Upper lobe of right lung (tissue), 1 donor: ENCODE measurements at regions not wholly inside any gene's neighbourhood (a gene's known extent, or its start where the extent isn't known, plus 50 kb on each side); places are given as distances from the start of the nearest gene placed in this dataset.

Experiments used
- ATAC-seq: fragments of 200-7000 bp; cut with Tn5 transposase; one replicate; pipeline ENCODE4 v1.9.1; 2020; ENCODE audit warnings: mild to moderate bottlenecking, moderate library complexity
- DNase-seq: peaks from one replicate; pipeline ENCODE4 v3.0.0-alpha.2; 2020
- H3K27ac ChIP-seq: fragments of 200-600 bp; one replicate; pipeline ENCODE4 v1.8.0; 2022
- H3K27me3 ChIP-seq: fragments of 200-600 bp; one replicate; pipeline ENCODE4 v1.8.0; 2022; ENCODE audit warnings: mild to moderate bottlenecking
- H3K36me3 ChIP-seq: fragments of 200-600 bp; one replicate; pipeline ENCODE4 v1.8.0; 2022
- H3K4me1 ChIP-seq: fragments of 200-600 bp; one replicate; pipeline ENCODE4 v1.8.0; 2022
- H3K4me3 ChIP-seq: fragments of 200-600 bp; one replicate; pipeline ENCODE4 v1.8.0; 2022; ENCODE audit warnings: mild to moderate bottlenecking
- H3K9me3 ChIP-seq: fragments of 200-600 bp; one replicate; pipeline ENCODE4 v1.8.0; 2022
- CTCF ChIP-seq: fragments of 200-600 bp; IDR thresholded peaks from one replicate; pipeline ENCODE4 v1.8.0; 2022; ENCODE audit warnings: antibody characterized with exemption
- intact Hi-C: fragments of 100-400 bp; cut with DNase I; formaldehyde crosslinking; loops from one replicate; pipeline ENCODE4 v1.11.0; 2022
- donor health status: DM: no; HTN: yes; CAD: no; lungs with severe emphysema.

GRCh38 chr12:90020014-90020413 lies 311.4 kb upstream of the ATP2B1 start:
- ATAC-seq = no peak
- Histone ChIP-seq H3K27ac (no peak overlapping the region), H3K9me3 (no peaks in the 10 kb centered on the region), H3K27me3 (no peaks in the 10 kb centered on the region), H3K4me1 (peaks cover 4% of the 10 kb centered on the region), H3K36me3 (no peaks in the 10 kb centered on the region), H3K4me3 (no peak overlapping the region)
- intact Hi-C loops = no loop called here
- TF ChIP-seq CTCF = no peak
- DNase-seq = no peak

GRCh38 chr12:90017316-90017715 lies 308.7 kb upstream of the ATP2B1 start:
- no peaks in the 10 kb centered on the region for H3K36me3 ChIP-seq
- H3K27ac ChIP-seq = no peak overlapping the region
- no peaks in the 10 kb centered on the region for H3K27me3 ChIP-seq
- TF ChIP-seq CTCF = no peak
- DNase-seq (no peak), ATAC-seq (no peak)
- intact Hi-C loops = no loop called here
- H3K4me1 ChIP-seq = no peaks in the 10 kb centered on the region
- H3K9me3 ChIP-seq = no peaks in the 10 kb centered on the region
- H3K4me3 ChIP-seq = no peak overlapping the region

GRCh38 chr12:90015228-90015627 lies 306.6 kb upstream of the ATP2B1 start:
- no peak for TF ChIP-seq CTCF
- intact Hi-C loops = no loop called here
- Histone ChIP-seq H3K9me3 (no peaks in the 10 kb centered on the region), H3K27ac (no peak overlapping the region), H3K4me1 (no peaks in the 10 kb centered on the region), H3K4me3 (no peak overlapping the region), H3K36me3 (no peaks in the 10 kb centered on the region), H3K27me3 (no peaks in the 10 kb centered on the region)
- no peak for ATAC-seq
- no peak for DNase-seq

- intact Hi-C loops = no loop called here
- Histone ChIP-seq H3K4me3 (no peak overlapping the region), H3K4me1 (no peaks in the 10 kb centered on the region), H3K27me3 (no peaks in the 10 kb centered on the region), H3K9me3 (no peaks in the 10 kb centered on the region), H3K36me3 (no peaks in the 10 kb centered on the region), H3K27ac (no peak overlapping the region)
- no peak for ATAC-seq
- DNase-seq = no peak
- peak; percentile 7 for TF ChIP-seq CTCF
Measured at GRCh38 chr12:90013409-90013808, 304.8 kb upstream of the ATP2B1 start.

GRCh38 chr12:90010089-90010488 lies 301.5 kb upstream of the ATP2B1 start:
- no peak overlapping the region for H3K27ac ChIP-seq
- H3K36me3 ChIP-seq = no peaks in the 10 kb centered on the region
- no peaks in the 10 kb centered on the region for H3K9me3 ChIP-seq
- ATAC-seq (no peak), DNase-seq (no peak)
- intact Hi-C loops = no loop called here
- H3K4me3 ChIP-seq = no peak overlapping the region
- H3K4me1 ChIP-seq = no peaks in the 10 kb centered on the region
- no peaks in the 10 kb centered on the region for H3K27me3 ChIP-seq
- no peak for TF ChIP-seq CTCF

- intact Hi-C loops = no loop called here
- no peak overlapping the region for H3K4me3 ChIP-seq
Measured at GRCh38 chr12:90008277-90008676, 299.6 kb upstream of the ATP2B1 start.

More at GRCh38 chr12:90008277-90008676, 299.6 kb upstream of the ATP2B1 start:
- H3K27me3 ChIP-seq = no peaks in the 10 kb centered on the region
- H3K36me3 ChIP-seq = no peaks in the 10 kb centered on the region
- TF ChIP-seq CTCF = no peak
- no peak for ATAC-seq
- DNase-seq = no peak
- H3K4me1 ChIP-seq = no peaks in the 10 kb centered on the region
- no peak overlapping the region for H3K27ac ChIP-seq
- H3K9me3 ChIP-seq = no peaks in the 10 kb centered on the region
